ENCODE measurements at regions not wholly inside any gene's neighbourhood (a gene's known extent, or its start where the extent isn't known, plus 50 kb on each side); places are given as distances from the start of the nearest gene placed in this dataset.

GRCh38 chr2:118667964-118668363 lies 179.5 kb downstream of the EN1 start:
- no peak overlapping the region for H2BK5ac ChIP-seq (ENCODE audit: low read length)
- H3K27ac ChIP-seq (replicated peaks; ENCODE audit: low read length) = peak overlapping the region; percentile 52
- H2BK120ac ChIP-seq (ENCODE audit: low read depth, low read length) = no peak overlapping the region

GRCh38 chr2:118667348-118667747 lies 180.1 kb downstream of the EN1 start:
- Histone ChIP-seq H2BK15ac (ENCODE audit: low read length) (no peak overlapping the region), H3K4me2 (ENCODE audit: insufficient read depth, low read length, poor library complexity, severe bottlenecking) (no peak overlapping the region), H3K36me3 (replicated peaks in 1 of 2; ENCODE audit: control insufficient read depth in 2 of 2, insufficient read depth in 2 of 2, low read length in 2 of 2) (no peaks in the 10 kb centered on the region), H3K9ac (ENCODE audit: low read depth, low read length, poor library complexity) (no peak overlapping the region), H2BK5ac (ENCODE audit: low read length) (no peak overlapping the region), H3K79me1 (ENCODE audit: low read depth, low read length) (no peaks in the 10 kb centered on the region), H3K27me3 (ENCODE audit: control insufficient read depth in 3 of 3, insufficient read depth in 3 of 3, low read depth in 1 of 3, low read length in 3 of 3) (no peaks in the 10 kb centered on the region), H4K91ac (ENCODE audit: low read depth, low read length, poor library complexity) (no peak overlapping the region), H3K18ac (ENCODE audit: low read length) (no peak overlapping the region), H3K4me3 (ENCODE audit: low read length in 2 of 2) (no peak overlapping the region), H3K4me1 (ENCODE audit: control insufficient read depth in 2 of 2, insufficient read depth in 1 of 2, low read depth in 1 of 2, low read length in 2 of 2) (peaks cover 6 to 9% of the 10 kb centered on the region in 2 donors), H2AFZ (ENCODE audit: low read length) (no peak overlapping the region), H2BK120ac (ENCODE audit: low read depth, low read length) (no peak overlapping the region), H2BK12ac (ENCODE audit: low read length) (no peak overlapping the region), H3K9me3 (replicated peaks in 1 of 2; ENCODE audit: control insufficient read depth in 2 of 2, insufficient read depth in 1 of 2, low read depth in 1 of 2, low read length in 2 of 2) (no peaks in the 10 kb centered on the region), H3K4ac (ENCODE audit: low read length) (no peak overlapping the region), H3K23ac (ENCODE audit: low read depth, low read length, poor library complexity) (no peak overlapping the region), H3K27ac (replicated peaks; ENCODE audit: low read length) (no peak overlapping the region), H2AK5ac (ENCODE audit: low read depth, low read length) (no peak overlapping the region), H3K14ac (ENCODE audit: low read length) (no peak overlapping the region), H4K8ac (ENCODE audit: low read depth, low read length) (no peak overlapping the region)
- WGBS, 2 donors (ENCODE audit: extremely low coverage in 2 of 2, insufficient read length in 2 of 2, insufficient replicate concordance in 1 of 2) = no CpG with 5 or more reads among the region's 2 CpGs
- DNase-seq (ENCODE audit: low spot score) = no peak

More at GRCh38 chr2:118667964-118668363, 179.5 kb downstream of the EN1 start:
- Histone ChIP-seq H3K4me2 (ENCODE audit: insufficient read depth, low read length, poor library complexity, severe bottlenecking) (no peak overlapping the region), H4K8ac (ENCODE audit: low read depth, low read length) (no peak overlapping the region), H3K9me3 (replicated peaks in 1 of 2; ENCODE audit: control insufficient read depth in 2 of 2, insufficient read depth in 1 of 2, low read depth in 1 of 2, low read length in 2 of 2) (no peaks in the 10 kb centered on the region), H3K18ac (ENCODE audit: low read length) (peak overlapping the region; percentile 11), H3K9ac (ENCODE audit: low read depth, low read length, poor library complexity) (no peak overlapping the region), H3K4ac (ENCODE audit: low read length) (no peak overlapping the region), H3K4me3 (ENCODE audit: low read length in 2 of 2) (no peak overlapping the region), H3K36me3 (replicated peaks in 1 of 2; ENCODE audit: control insufficient read depth in 2 of 2, insufficient read depth in 2 of 2, low read length in 2 of 2) (no peaks in the 10 kb centered on the region), H3K14ac (ENCODE audit: low read length) (no peak overlapping the region), H2BK12ac (ENCODE audit: low read length) (no peak overlapping the region), H2AFZ (ENCODE audit: low read length) (peak overlapping the region; percentile 79), H3K4me1 (ENCODE audit: control insufficient read depth in 2 of 2, insufficient read depth in 1 of 2, low read depth in 1 of 2, low read length in 2 of 2) (peaks cover 6 to 9% of the 10 kb centered on the region in 2 donors), H3K23ac (ENCODE audit: low read depth, low read length, poor library complexity) (no peak overlapping the region), H2BK15ac (ENCODE audit: low read length) (no peak overlapping the region), H4K91ac (ENCODE audit: low read depth, low read length, poor library complexity) (no peak overlapping the region), H3K27me3 (ENCODE audit: control insufficient read depth in 3 of 3, insufficient read depth in 3 of 3, low read depth in 1 of 3, low read length in 3 of 3) (no peaks in the 10 kb centered on the region), H2AK5ac (ENCODE audit: low read depth, low read length) (no peak overlapping the region), H3K79me1 (ENCODE audit: low read depth, low read length) (no peaks in the 10 kb centered on the region)
- DNase-seq (ENCODE audit: low spot score) = no peak
- WGBS, 2 donors (ENCODE audit: extremely low coverage in 2 of 2, insufficient read length in 2 of 2, insufficient replicate concordance in 1 of 2) = no CpG with 5 or more reads among the region's 6 CpGs

GRCh38 chr2:118665784-118666529 lies 181.5 kb downstream of the EN1 start:
- Histone ChIP-seq H3K9me3 (replicated peaks in 1 of 2; ENCODE audit: control insufficient read depth in 2 of 2, insufficient read depth in 1 of 2, low read depth in 1 of 2, low read length in 2 of 2) (no peaks in the 10 kb centered on the region), H2BK120ac (ENCODE audit: low read depth, low read length) (no peak overlapping the region), H3K4me1 (ENCODE audit: control insufficient read depth in 2 of 2, insufficient read depth in 1 of 2, low read depth in 1 of 2, low read length in 2 of 2) (peaks cover 6 to 9% of the 10 kb centered on the region in 2 donors), H2AFZ (ENCODE audit: low read length) (no peak overlapping the region), H2BK5ac (ENCODE audit: low read length) (no peak overlapping the region), H2AK5ac (ENCODE audit: low read depth, low read length) (no peak overlapping the region), H3K4me2 (ENCODE audit: insufficient read depth, low read length, poor library complexity, severe bottlenecking) (no peak overlapping the region), H2BK15ac (ENCODE audit: low read length) (no peak overlapping the region), H2BK12ac (ENCODE audit: low read length) (no peak overlapping the region), H4K91ac (ENCODE audit: low read depth, low read length, poor library complexity) (no peak overlapping the region), H3K36me3 (replicated peaks in 1 of 2; ENCODE audit: control insufficient read depth in 2 of 2, insufficient read depth in 2 of 2, low read length in 2 of 2) (no peaks in the 10 kb centered on the region), H3K4me3 (ENCODE audit: low read length in 2 of 2) (no peak overlapping the region), H3K23ac (ENCODE audit: low read depth, low read length, poor library complexity) (no peak overlapping the region), H4K8ac (ENCODE audit: low read depth, low read length) (no peak overlapping the region), H3K27ac (replicated peaks; ENCODE audit: low read length) (no peak overlapping the region), H3K4ac (ENCODE audit: low read length) (no peak overlapping the region), H3K14ac (ENCODE audit: low read length) (no peak overlapping the region), H3K27me3 (ENCODE audit: control insufficient read depth in 3 of 3, insufficient read depth in 3 of 3, low read depth in 1 of 3, low read length in 3 of 3) (no peaks in the 10 kb centered on the region), H3K18ac (ENCODE audit: low read length) (no peak overlapping the region), H3K79me1 (ENCODE audit: low read depth, low read length) (no peaks in the 10 kb centered on the region), H3K9ac (ENCODE audit: low read depth, low read length, poor library complexity) (no peak overlapping the region)
- no peak for DNase-seq (ENCODE audit: low spot score)
- no CpG with 5 or more reads among the region's 4 CpGs for WGBS, 2 donors (ENCODE audit: extremely low coverage in 2 of 2, insufficient read length in 2 of 2, insufficient replicate concordance in 1 of 2)

GRCh38 chr2:118661179-118661578 lies 186.3 kb downstream of the EN1 start:
- Histone ChIP-seq H4K91ac (ENCODE audit: low read depth, low read length, poor library complexity) (no peak overlapping the region), H2AFZ (ENCODE audit: low read length) (no peak overlapping the region), H2BK12ac (ENCODE audit: low read length) (no peak overlapping the region), H3K23ac (ENCODE audit: low read depth, low read length, poor library complexity) (no peak overlapping the region), H2AK5ac (ENCODE audit: low read depth, low read length) (no peak overlapping the region), H3K4ac (ENCODE audit: low read length) (no peak overlapping the region), H3K9ac (ENCODE audit: low read depth, low read length, poor library complexity) (no peak overlapping the region), H3K36me3 (replicated peaks in 1 of 2; ENCODE audit: control insufficient read depth in 2 of 2, insufficient read depth in 2 of 2, low read length in 2 of 2) (no peaks in the 10 kb centered on the region), H3K18ac (ENCODE audit: low read length) (no peak overlapping the region), H2BK120ac (ENCODE audit: low read depth, low read length) (no peak overlapping the region), H3K14ac (ENCODE audit: low read length) (no peak overlapping the region), H4K8ac (ENCODE audit: low read depth, low read length) (no peak overlapping the region), H3K4me2 (ENCODE audit: insufficient read depth, low read length, poor library complexity, severe bottlenecking) (no peak overlapping the region), H3K4me1 (ENCODE audit: control insufficient read depth in 2 of 2, insufficient read depth in 1 of 2, low read depth in 1 of 2, low read length in 2 of 2) (no peaks in the 10 kb centered on the region), H3K79me1 (ENCODE audit: low read depth, low read length) (no peaks in the 10 kb centered on the region), H3K4me3 (ENCODE audit: low read length in 2 of 2) (no peak overlapping the region), H2BK5ac (ENCODE audit: low read length) (no peak overlapping the region), H3K27me3 (ENCODE audit: control insufficient read depth in 3 of 3, insufficient read depth in 3 of 3, low read depth in 1 of 3, low read length in 3 of 3) (no peaks in the 10 kb centered on the region), H3K27ac (replicated peaks; ENCODE audit: low read length) (no peak overlapping the region), H2BK15ac (ENCODE audit: low read length) (no peak overlapping the region), H3K9me3 (replicated peaks in 1 of 2; ENCODE audit: control insufficient read depth in 2 of 2, insufficient read depth in 1 of 2, low read depth in 1 of 2, low read length in 2 of 2) (no peaks in the 10 kb centered on the region)
- no CpG with 5 or more reads among the region's 2 CpGs for WGBS, 2 donors (ENCODE audit: extremely low coverage in 2 of 2, insufficient read length in 2 of 2, insufficient replicate concordance in 1 of 2)
- DNase-seq (ENCODE audit: low spot score) = no peak
